GM19238 (cell line): ENCODE measurements at regions not wholly inside any gene's neighbourhood (a gene's known extent, or its start where the extent isn't known, plus 50 kb on each side); places are given as distances from the start of the nearest gene placed in this dataset.

Source experiments
- DNase-seq: peaks from one replicate; pipeline ENCODE4 v3.0.0; 2011; ENCODE audit warnings: low spot score; ENCODE audit not compliant: insufficient read length

DNA sequence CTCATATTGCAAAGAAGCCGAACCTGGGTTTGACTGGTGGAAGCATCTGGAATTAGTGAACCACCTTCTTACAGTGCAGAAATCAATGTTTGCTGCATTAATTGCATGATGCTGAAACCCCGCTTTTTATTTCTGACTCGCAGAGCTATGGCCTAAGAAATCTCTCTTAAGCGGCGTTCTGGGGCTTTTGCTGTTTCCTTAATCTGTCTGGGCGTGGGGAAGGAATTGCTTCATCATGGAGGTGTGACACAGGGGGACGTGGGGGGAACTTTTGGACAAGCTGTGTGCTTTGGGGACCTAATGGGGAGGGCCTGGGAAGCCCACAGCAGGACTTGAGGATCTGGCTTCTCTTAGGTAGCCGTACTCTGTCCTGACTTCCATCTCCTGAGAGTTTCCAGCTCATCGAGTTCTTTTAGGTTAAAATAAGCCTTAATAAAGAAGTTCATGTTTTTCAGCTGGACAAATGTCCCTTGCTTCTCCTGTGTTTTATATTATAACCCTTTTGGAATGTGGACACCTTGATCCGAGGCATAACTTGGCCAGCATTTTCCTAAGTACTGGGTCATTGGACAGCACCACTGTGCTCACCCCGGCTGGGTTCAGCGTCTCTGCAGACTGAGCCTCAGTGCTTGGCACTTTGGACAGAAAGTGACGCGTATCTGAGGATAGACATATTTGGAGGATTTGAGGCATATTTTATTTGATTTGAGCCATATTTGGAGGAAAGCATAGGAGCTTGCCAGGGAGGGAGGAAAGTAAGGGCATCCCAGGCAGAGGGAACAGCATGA lies 192.1 kb upstream of the MYL2 start:
- DNase-seq, result no peak

DNA sequence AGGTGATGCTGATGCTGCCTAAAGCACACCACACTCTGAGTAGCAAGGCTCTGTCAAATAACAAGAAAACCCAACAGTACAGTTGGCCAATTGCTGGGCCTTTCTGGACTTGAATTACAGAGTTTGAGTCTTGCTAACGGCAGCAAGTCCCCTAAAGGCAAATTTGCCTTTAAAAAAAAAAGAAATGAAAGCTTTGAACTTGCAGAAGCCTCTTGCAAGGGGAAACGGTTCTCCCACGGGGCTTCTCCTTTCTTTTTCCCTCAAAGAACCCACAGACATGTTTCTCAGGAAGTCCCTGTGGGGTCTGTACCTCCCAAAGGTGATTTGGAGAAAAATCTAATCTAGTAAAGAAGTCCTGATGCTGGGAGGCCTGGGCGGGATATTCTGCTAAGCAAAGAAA lies 191.3 kb upstream of the MYL2 start:
- DNase-seq, result no peak

DNA sequence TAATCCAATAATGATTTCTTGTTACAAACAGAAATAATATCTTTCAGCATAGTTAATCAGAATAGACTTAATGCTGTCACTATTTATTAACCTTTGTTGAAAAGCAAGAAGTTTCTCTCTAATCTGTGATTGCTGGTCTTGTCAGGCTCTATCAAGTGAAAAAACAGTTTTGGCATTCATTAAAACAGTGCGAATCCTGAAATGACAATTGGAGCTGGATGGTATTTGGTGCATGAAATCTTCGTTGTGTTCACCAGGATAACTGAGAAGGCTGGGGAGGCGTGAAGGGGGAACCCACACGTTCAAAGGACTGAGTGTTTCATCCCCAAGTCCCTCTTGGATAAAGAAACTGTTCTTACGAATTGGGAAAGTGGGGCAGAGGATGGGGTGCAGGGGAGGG lies 190.2 kb upstream of the MYL2 start:
- no peak for DNase-seq

DNA sequence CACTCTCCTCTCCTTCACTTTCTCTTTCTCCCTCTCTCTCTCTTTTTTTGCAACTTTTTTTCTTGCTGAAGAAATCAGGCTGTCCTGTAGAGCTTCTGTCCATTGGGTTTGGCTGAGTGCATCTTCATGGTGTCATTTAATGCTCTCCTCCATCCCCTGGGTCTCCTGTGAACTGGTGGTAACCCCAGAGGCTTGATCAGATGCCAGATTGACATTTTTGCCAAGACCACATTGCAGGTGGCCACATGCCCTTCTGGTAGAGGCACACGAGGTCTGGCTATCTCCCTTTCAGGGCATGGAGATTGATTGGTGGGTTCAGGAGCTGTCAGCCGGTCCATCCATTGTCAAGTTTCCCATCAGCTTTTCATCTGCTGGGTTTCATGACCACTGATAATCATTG lies 188.3 kb upstream of the MYL2 start:
- no peak for DNase-seq

DNA sequence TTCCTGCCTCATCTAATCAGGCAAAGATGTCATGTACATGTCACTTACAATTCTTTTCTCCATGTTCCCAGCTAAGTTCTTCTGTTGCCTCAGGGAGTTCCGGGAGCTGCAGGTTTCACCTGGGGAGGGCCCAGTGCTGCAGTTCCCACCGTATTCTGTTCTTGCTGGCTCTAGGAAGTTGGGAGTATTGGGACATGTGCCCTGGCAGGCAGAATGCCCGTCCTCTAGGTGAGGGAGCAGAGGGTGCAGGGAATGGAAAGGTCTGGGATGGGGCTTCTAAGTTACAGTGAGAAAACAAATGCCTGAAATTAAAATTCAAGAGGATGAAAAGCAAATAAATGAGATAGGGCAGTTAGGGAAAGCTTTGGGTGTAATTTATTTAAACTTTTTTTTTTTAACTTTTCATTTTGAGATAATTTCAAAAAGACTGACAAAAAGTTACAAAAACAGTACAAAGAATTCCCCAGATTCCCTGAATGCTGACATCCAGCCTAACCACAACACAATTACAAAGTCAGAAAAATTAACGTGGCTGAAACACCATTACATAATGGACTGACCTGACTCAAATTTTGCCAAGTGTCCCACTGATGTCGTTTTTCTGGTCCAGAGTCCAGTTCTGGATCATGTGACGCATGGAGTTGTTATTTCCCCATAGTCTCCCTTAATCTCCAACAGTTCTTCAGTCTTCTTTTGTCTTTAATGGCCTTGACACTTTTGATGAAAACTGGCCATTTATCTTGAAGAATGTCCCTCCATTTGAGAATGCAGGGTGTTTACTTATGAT lies 187.2 kb upstream of the MYL2 start:
- DNase-seq, result no peak

DNA sequence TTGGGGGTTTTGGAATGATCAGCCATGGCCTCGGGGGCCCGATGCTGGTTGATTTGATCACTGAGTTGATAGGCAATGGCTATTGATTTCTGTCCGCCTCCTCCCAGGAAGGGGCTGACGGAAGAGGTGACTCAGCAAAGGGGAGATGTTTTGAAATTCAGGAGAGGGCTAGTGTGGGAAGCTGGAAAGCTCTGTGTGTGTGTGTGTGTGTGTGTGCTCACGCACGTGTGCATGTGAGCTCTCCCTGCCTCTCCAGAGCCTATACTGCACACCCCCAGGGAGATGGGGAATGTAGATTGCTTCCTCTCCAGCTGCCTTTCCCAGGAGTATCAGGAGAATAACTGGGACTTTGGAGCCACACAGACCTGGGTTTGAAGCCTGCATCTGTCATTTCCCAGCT lies 184.9 kb upstream of the MYL2 start:
- no peak for DNase-seq

DNA sequence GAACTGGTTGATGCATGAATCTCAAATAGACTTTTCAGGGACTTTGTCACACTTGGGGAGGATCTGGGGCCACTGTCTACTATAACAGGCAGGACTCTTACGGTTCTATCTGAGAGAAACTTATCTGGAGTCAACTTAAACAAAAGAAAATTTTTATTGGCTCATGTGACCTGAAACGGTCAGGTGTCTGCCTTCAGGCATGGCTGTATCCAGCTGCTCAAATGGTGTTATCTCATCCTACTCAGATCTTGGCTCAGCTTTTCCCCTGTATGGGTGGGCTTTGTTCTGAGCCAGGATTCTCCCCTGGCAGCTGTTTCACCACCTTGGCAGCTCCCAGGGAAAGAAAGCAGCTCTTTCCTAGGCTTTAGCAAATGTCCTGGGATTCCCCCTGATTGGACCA lies 183.2 kb upstream of the MYL2 start:
- DNase-seq, result no peak

DNA sequence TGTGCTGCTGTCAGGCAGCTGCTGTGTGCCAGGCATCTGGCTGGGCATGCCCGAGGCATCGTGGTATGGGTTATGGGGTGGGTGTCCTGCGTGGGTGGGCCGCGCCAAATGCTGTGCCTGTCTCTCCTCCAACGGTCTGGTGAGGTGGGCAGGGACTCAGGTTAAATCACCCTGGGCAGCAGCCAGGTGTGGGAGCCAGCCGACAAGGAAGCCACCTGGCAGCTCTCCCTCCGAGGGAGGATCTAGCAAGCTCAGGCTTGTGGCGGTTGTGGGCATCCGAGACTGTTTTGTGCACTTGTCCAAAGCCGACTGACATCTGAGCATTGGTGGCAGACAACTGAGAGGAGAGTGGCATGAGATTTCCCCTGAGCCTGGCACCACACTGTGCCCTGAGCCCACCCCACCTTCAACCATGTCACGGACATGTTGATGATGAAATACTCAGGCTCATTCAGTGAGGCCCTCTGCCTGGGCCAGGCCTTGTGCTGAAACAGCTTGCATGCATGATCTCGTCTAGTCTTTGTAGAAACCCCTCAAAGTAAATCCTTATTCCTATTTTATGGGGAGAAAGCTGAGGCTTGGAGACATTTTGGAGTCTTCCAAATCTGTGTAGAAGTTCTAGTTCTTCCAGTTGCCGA lies 181.8 kb upstream of the MYL2 start:
- DNase-seq, result no peak

DNA sequence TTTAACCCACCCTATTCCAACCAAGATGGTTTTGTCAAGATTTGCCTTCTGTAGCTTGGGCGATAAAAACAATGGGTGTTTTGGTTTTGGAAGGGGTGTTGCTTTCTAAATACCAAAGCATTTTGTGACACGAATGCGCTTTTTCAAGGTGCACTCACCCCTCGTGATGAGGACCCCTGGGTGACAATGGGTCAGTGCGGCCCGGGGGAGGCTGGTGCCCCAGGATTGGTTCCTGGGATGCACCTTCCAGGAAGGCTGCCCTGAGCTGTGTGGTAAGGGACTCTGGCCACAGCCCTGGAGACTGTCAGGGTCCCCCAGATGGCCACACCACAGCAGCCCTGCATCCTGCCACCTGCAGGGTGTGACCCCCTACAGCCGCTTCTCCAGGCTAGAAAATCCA lies 180.6 kb upstream of the MYL2 start:
- DNase-seq, result no peak

DNA sequence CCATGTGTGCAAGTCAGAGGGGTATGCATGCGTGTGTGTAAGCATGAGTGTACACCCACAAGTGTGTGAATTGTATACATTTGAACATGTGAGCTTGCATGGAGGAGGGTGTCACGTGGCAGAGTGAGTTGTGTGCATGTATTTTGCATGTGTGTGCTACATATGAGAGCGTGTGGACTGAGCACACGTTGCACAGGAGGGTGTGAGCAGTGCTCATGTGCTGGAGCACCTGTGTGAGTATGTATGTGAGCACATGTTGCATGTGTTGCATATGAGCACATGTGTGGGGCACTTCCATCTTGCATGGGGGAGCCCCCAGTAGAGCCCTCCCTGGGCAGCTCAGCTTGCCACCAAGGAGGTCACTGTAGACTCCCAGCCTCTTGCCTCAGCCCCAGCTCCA lies 180.2 kb upstream of the MYL2 start:
- DNase-seq, result no peak

DNA sequence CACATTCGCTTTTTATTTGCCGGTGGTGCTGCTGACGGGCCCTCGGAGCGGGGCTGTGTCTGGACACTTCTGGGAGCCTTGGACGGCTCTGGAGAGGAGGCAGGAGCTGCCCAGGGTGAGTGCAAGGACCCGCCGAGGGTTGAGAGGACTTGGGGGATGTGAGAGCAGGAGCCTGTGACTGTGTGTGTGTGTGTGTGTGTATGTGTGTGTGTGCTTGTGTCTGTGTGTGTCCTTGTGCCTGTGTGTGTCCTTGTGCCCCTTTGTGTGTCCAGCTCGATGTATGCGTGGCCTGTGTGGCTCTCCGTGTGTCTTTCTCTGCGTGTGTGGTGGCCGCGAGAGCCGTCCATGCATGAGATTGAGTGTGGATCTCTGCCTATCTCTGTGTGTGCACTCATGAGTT lies 179.6 kb upstream of the MYL2 start:
- DNase-seq, result no peak

DNA sequence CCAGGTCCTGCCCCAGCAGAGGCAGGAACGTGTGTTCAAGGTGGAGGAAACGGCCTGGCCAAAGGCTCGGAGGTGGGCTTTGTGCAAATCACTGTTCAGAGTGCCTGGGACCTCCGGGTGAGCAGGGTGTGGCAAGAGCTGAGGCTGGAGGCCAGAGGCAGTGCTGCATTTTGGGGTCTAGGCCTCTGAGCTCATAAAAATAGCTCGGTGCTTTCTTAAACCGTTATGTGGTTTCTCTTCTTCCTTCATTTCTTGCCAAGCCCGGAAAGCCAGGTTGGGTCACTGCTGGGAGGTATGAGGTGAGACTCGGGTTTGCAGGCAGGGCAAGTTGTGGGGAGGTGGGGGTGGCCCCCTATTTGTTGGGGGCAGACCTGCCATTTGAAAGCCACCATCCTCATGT lies 178.8 kb upstream of the MYL2 start:
- DNase-seq, result no peak

DNA sequence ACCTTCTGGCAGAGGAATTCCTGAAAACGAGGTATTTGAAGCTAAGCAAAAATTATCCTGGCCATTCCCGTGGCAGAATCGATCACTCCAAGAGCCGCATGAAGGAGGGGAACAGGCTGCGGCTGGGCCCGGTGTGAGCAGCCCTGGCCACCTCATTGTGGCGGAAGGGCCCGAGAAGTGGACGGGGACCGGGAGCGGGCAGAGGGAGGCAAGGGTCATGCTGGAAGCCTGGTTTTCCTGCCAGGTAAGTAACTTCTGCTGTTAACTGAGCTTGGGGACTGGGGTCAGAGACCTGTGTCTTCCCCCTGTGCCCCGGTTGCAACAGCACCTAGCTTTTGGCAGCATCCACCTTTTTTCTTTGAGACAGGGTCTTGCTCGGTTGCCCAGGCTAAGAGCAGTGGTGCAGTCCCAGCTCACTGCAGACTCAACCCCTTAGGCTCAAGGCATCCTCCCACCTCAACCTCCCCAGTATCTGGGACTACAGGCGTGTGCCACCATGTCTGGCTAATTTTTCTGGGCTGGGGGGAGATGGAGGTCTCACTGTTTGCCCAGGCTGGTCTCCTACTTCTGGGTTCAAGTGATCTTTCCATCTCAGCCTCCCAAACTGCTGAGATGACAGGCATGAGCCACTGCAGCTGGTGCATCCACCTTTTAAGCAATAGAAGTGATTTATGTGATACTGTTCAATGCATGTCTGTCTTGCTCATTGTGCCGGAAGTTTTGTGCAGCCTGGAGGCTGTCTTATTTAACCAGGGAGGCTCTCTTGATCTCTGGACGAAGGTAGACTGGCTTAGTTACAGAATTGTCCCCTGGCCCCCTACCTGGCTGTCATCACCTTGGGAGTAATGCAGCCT lies 174.0 kb upstream of the MYL2 start:
- no peak for DNase-seq

DNA sequence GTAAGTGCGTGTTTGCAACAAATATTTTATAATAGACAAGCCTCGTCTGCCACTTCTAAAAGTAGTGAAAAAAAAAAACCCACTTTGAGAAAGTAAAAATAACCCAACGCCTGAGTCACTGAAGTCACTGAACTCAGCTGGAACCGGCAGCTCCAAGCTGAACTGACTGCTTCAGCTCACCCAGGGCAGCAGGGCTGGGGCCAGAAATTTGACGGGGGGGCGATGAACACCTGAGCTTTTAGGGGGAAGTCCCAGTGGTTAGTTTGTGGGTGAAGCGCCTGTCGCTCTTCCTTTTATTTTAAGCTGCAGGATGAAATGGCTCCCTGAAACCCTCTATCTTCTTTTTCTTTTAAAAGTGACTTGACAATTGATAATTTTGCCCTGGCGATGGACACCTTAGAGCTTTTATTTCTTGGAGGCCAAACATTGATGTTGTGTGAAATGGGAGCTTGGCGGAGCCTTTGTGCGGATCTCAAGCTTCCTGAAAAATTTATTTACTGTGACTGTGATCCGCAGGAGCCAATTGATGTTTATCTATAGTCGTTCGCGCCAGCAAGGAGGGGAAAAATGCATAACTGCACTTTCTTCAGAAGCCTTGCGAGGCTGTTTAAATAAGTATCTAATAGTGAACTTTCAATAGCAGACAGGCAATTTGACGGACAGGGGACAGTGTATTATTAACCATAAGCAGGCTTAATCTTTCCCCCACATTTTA lies 173.2 kb upstream of the MYL2 start:
- peak; percentile 18 for DNase-seq

DNA sequence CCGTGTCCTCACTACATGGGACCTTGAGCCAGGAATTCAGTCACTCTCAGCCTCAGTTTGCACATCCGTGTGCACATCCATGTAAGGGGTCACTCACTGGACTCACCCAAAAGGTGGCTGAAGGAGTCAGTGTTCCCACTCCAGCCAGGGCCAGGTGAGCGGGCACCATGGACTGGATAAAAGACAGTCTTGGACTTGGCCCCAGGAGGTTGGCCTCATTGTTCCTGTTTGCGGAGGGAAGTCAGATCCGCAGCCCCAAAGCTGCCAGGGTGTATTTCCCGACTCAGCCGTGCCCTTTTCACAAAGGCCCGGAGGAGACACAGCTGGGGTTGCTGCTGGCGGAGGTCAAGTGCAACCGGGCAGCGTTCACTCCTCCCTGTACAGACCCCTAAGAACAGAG lies 170.7 kb upstream of the MYL2 start:
- DNase-seq, result no peak

DNA sequence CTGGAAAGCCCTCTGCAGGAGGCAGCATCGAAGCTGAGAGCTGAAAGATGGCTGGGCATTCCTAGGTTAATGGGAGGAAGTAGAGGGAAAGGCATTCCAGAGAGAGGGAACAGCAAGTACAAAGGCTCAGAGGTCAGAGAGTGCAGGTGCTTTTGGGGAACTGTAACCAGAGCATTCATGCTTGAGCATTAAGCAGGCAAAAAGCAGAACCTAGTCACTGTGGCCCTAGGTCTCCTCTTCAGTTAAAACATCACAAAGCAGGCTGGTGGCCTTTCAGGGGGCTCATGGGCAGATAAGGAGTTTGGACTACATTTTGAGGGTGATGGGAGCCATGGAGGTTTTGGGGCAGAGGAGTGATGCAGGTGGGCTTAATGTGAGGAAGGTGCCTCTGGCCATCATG lies 169.2 kb upstream of the MYL2 start:
- no peak for DNase-seq

DNA sequence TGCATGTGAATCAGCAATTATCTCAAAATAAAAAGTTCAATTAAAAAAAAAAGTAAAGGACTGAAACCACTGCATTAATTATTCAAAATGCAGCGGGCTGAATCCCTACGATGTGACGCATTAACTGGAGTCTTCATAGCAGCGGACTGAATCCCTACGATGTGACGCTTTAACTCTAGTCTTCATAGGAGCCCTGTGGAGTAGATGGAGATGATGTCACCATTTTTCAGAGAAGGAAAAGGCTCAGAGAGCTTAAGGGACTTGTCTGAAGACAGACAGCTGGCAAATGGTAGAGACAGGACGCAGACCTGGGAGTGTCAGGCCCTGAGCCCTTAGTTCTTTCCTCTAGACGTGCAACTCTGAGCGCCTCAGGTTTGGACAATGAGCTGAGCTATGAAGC lies 168.0 kb upstream of the MYL2 start:
- no peak for DNase-seq

DNA sequence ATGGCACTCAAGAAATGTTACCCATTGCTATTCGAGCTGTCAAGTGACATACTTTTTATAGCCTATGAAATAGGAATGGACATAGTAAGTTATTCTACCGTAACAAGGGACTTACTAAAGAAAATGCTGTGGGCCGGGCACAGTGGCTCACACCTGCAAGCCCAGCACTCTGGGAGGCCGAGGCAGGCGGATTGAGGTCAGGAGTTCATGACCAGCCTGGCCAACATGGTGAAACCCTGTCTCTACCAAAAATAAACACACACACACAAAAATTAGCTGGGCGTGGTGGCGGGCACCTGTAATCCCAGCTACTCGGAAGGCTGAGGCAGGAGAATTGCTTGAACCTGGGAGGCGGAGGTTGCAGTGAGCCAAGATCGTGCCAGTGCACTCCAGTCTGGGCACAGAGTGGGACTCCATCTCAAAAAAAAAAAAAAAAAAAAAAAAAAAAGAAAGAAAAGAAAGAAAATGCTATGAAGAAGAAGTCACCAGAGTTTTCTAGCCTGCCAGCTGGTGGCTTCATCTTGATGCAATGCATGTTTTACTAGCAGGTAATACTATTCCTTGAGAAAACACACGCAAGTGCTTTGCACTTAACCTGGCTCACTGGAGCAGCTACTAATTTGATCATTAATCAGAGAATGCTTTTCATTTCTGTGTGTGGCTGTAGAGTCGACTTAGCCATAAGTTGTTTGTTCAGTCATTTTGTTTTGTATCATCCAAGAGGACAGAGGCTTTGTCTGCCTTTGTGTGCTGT lies 166.7 kb upstream of the MYL2 start:
- DNase-seq, result no peak

DNA sequence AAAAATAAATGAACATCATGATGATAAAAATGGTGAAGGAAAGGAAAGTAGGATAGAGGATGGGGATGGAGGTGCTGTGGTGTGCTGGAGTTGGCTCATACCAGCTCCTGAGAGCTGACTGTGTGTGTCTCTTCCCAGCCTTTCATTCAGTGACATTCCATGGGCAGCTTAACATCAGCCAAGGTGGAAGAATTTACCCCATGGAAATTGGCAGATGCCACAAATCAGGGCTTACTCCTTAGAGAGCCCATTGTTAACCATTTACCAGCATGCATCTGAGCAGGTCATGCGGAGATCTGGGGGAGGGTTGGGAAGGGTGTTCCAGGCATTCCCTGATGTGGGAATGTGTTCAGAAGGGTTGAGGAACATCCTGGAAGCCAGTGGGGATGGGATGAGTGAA lies 164.7 kb upstream of the MYL2 start:
- no peak for DNase-seq

DNA sequence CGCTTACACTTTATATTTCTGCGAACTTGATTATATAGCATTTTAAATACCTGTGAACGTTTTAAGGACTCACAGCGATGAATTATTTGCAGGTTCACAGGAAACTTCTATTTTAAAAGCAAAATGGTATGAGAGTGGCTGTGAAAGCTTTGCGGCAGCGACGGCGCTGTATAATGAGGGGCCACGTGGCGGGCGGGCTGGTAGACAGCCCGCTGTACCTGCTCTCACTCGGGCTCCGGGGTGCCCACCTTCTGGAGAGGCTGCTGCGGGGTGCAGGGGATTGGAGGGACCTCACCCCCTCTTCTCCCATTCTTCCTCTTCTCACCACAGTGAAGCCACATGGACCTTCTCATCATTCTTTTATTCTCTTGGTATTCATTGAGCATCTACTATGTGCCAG lies 164.2 kb upstream of the MYL2 start:
- DNase-seq, result no peak
